ENCODE measurements at regions not wholly inside any gene's neighbourhood (a gene's known extent, or its start where the extent isn't known, plus 50 kb on each side); places are given as distances from the start of the nearest gene placed in this dataset.

- ChIA-PET CTCF (no interaction called here), POLR2A (no interaction called here)
- no peak for TF ChIP-seq HDGF (IDR thresholded peaks at IDR 0.05; ENCODE audit: borderline replicate concordance)
- TF ChIP-seq FOXA1 (IDR thresholded peaks at IDR 0.05): no peak
- TF ChIP-seq BHLHE40 (IDR thresholded peaks at IDR 0.05; ENCODE audit: borderline replicate concordance): no peak
- TF ChIP-seq NFRKB (IDR thresholded peaks at IDR 0.05): no peak
- TF ChIP-seq L3MBTL2 (conservative IDR thresholded peaks at IDR 0.05): no peak
- no peak for TF ChIP-seq LEF1 (IDR thresholded peaks at IDR 0.05; ENCODE audit: borderline replicate concordance)
Measured at GRCh38 chr12:53807322-53807860, 55.6 kb upstream of the CISTR start.

DNA sequence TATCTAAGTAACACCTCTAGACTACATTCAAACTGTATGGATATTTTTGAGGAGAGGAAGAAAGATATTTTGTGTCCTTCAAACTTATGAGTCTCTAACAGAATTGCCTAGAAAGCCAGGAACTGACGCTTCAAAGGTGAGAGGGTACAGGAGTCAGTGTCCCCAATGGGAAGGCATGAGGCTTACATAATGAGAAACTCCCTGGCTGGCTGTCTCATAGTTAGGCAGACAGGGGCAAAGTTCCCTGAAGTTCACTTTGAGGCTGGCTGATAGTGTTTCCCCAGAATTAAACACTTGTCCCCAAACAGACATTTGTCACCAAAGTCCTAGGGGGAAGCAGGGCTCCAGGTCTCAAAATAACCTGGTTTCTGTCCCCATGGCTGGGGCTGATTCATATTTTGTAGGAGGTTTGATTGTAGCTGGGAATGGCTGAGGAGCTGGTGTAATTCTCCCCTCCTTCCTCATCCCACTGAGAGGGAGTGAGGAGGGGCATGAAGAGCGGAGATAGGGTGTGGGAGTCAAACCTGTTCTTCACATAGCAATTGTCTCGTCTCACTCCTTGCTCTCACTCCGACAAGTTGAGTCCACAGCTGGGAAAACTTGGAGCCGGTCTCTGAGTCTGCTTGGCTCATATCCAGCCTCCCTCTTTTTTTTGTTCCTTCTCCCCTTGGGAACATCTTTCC, 56.4 kb upstream of the CISTR start:
- ChIA-PET CTCF (no interaction called here), POLR2A (no interaction called here)
- no peak for DNase-seq (ENCODE audit: extremely low spot score)

More at GRCh38 chr12:53807322-53807860, 55.6 kb upstream of the CISTR start:
- DNase-seq (ENCODE audit: extremely low spot score): no peak

DNA sequence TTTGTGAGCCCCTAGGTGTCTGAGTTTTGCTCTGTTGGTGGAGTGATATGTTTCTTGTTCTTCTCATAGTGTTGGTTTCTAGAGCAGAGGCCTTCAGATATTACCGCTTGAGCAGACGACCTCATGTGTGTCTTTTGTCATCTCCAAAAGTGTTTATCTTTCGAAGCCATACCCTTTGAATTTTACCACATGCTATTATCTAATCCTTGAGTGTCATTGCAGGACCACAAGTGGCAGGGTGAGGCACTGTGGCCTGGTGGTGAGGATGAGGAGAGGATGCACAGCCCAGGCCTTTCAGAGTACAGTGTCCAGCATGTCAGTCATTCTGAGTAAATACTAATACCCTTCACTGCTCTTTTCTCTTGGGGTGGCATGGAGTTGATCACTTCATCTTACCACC, 57.2 kb upstream of the CISTR start:
- ChIA-PET POLR2A (no interaction called here), CTCF (no interaction called here)
- DNase-seq (ENCODE audit: extremely low spot score): no peak
- no peak for TF ChIP-seq TARDBP (IDR thresholded peaks at IDR 0.05)
- TF ChIP-seq ELF4 (IDR thresholded peaks at IDR 0.05): no peak
- TF ChIP-seq FOXM1 (IDR thresholded peaks at IDR 0.05; ENCODE audit: borderline replicate concordance): no peak

More for the DNA sequence above, 56.4 kb upstream of the CISTR start:
- TF ChIP-seq BHLHE40 (IDR thresholded peaks at IDR 0.05; ENCODE audit: borderline replicate concordance) (no peak), L3MBTL2 (conservative IDR thresholded peaks at IDR 0.05) (no peak), CTBP1 (IDR thresholded peaks at IDR 0.05; ENCODE audit: borderline replicate concordance) (no peak), SUZ12 (IDR thresholded peaks at IDR 0.05) (no peak), SP1 (IDR thresholded peaks at IDR 0.05) (no peak), LEF1 (IDR thresholded peaks at IDR 0.05; ENCODE audit: borderline replicate concordance) (no peak), ARNT (IDR thresholded peaks at IDR 0.05) (no peak), NFRKB (IDR thresholded peaks at IDR 0.05) (no peak)

DNA sequence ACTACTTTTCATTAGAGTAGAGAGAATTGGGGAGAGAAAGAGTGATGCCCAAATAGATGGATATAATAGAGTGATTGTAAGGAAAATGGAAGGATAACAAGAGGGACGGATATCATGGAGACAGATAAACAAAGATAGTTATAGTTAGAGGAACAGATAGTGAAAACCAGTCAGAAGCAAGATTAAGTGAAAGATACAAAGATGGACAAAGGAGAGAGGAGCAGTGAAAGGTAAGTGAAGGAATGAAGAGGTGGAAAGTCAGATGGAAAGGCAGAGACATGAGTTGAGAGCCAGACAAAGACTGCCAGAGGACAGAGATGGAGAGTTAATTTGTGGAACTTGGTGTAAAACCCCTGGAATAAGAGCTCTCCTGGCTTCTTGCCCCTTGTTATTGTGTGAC, 59.2 kb upstream of the CISTR start:
- no peak for DNase-seq (ENCODE audit: extremely low spot score)
- POLR2A ChIA-PET: no interaction called here
- CTCF ChIA-PET: no interaction called here
- TF ChIP-seq PKNOX1 (IDR thresholded peaks at IDR 0.05) (no peak), ARNT (IDR thresholded peaks at IDR 0.05) (no peak), ZNF384 (IDR thresholded peaks at IDR 0.05) (no peak), FOXK2 (IDR thresholded peaks at IDR 0.05) (no peak), NFRKB (IDR thresholded peaks at IDR 0.05) (no peak), SUZ12 (IDR thresholded peaks at IDR 0.05) (no peak), BHLHE40 (IDR thresholded peaks at IDR 0.05; ENCODE audit: borderline replicate concordance) (no peak), FOXA1 (IDR thresholded peaks at IDR 0.05) (no peak), FOXM1 (IDR thresholded peaks at IDR 0.05; ENCODE audit: borderline replicate concordance) (no peak), LEF1 (IDR thresholded peaks at IDR 0.05; ENCODE audit: borderline replicate concordance) (no peak), CTBP1 (IDR thresholded peaks at IDR 0.05; ENCODE audit: borderline replicate concordance) (no peak), ELF4 (IDR thresholded peaks at IDR 0.05) (no peak), TARDBP (IDR thresholded peaks at IDR 0.05) (no peak), HDGF (IDR thresholded peaks at IDR 0.05; ENCODE audit: borderline replicate concordance) (no peak), SP1 (IDR thresholded peaks at IDR 0.05) (no peak)

- no peak for DNase-seq (ENCODE audit: extremely low spot score)
- POLR2A ChIA-PET: no interaction called here
- TF ChIP-seq HDGF (IDR thresholded peaks at IDR 0.05; ENCODE audit: borderline replicate concordance) (no peak), NFRKB (IDR thresholded peaks at IDR 0.05) (no peak), FOXM1 (IDR thresholded peaks at IDR 0.05; ENCODE audit: borderline replicate concordance) (no peak), SUZ12 (IDR thresholded peaks at IDR 0.05) (no peak)
- CTCF ChIA-PET: interaction anchor here (0.6 kb wide), 1 partner anchor 217 kb away, joined by 3 read pairs; the partner anchor contains the start of gene HOXC6
Measured at GRCh38 chr12:53811606-53812005, 59.8 kb upstream of the CISTR start.

DNA sequence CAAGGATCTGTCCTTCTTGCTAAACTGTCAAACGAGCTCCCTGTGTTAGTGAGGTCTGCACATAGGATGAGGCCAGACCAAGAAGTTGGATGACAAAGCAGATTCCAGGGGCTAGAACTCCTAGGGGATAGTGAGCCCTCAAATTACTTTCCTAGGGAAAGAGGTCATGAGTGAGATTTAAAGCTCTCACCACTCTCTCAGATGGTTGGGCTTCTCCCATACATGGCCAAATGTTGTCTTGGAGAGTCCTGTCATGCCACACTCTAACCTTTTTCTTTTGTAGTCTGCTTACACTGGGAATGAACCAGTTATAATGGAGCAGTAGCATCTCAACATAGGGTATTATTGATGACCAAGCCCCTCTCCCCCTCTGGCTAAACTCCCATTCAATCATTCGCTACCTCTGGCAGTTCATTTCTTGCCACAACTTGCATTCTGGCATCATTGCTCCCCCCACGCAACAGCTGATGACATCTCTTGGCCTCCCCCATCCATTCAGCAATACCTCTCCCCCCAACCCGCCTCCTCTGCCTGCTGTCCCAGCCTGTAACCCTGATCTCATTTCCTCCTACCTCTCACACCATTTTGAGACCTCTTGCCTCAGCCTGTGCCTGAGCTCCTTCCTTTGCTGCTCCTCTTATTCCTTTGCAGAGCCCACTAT, 64.7 kb upstream of the CISTR start:
- POLR2A ChIA-PET: no interaction called here
- CTCF ChIA-PET: interaction anchor here (0.7 kb wide), 1 partner anchor 18 kb away, joined by 3 read pairs; no protein-coding TSS in a partner anchor
- no peak for DNase-seq (ENCODE audit: extremely low spot score)

DNA sequence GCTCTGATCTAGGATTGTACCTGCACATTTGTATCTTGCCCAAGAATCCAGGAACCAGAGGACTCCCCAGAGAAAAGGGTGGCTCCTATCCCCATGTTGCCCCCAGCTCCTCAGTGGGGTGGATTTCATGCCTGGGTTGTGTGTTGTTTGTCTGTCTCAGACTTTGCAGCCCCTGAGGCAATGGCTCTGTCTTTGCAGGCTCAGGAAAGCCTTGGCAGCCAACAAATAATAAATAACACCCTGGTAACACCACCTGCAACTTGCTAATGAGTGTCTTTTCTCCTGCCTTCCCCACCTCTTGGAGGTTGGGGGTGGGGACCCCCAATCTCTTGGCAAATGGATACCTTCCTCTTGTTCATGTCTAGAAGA, 65.2 kb upstream of the CISTR start:
- no peak for DNase-seq (ENCODE audit: extremely low spot score)
- ChIA-PET CTCF (interaction anchor here (0.7 kb wide), 1 partner anchor 17 kb away, joined by 3 read pairs; no protein-coding TSS in a partner anchor), POLR2A (no interaction called here)
- TF ChIP-seq HDGF (IDR thresholded peaks at IDR 0.05; ENCODE audit: borderline replicate concordance) (no peak), FOXK2 (IDR thresholded peaks at IDR 0.05) (no peak)

More for the DNA sequence above, 64.7 kb upstream of the CISTR start:
- TF ChIP-seq FOXA1 (IDR thresholded peaks at IDR 0.05): no peak

Data from HEK293T (cell line).